Umbilical cord (tissue), 1 donor: ENCODE measurements at regions not wholly inside any gene's neighbourhood (a gene's known extent, or its start where the extent isn't known, plus 50 kb on each side); places are given as distances from the start of the nearest gene placed in this dataset.
A peak's percentile ranks its signal among the peaks of the same experiment; 100 is the strongest.
"Not testable (repeated sequence)": the region's sequence is repeated elsewhere in the genome, so short reads cannot be mapped to it uniquely, and the experiment has no call there.

Source experiments
- DNase-seq: peaks from one replicate; pipeline ENCODE4 v3.0.0-alpha.2; 2015; ENCODE audit warnings: low spot score

DNA sequence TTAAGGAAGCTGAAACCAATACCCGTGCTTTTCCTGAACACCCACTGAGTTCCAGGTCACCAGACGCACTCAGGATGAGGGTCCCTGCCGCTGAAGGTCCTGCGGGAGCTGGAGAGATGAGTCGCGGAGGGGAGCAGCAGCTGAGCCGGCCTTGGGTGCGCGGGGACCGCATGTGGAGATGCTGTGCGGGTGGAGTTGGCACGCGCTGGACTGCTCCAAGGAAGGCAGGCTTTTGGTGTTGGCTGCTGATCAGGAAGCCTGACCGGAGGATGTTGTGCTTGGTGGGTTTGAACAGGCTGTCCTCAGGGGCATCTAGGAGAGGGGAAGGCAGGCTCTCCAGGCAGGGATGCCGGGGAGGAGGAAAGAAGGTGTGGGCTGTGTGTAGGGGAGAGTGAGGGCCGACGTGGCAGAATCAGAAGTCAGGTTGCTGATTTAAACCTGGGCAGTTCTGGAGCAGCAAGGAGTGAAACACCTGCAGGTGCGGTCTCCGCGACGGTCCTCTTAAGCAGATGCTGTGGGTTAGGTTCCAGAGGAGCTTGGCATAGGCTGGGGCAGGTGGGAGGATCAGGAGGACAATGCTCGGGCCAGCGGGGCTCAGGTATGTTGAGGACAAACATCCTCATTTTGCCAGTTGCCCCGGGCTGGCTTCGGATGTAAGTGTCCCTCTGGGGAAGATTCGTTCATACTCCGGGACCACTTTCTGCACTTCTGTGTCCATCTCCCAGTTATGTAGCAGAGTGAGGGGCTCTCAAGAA, 197.5 kb upstream of the B3GAT1 start:
- DNase-seq = no peak

DNA sequence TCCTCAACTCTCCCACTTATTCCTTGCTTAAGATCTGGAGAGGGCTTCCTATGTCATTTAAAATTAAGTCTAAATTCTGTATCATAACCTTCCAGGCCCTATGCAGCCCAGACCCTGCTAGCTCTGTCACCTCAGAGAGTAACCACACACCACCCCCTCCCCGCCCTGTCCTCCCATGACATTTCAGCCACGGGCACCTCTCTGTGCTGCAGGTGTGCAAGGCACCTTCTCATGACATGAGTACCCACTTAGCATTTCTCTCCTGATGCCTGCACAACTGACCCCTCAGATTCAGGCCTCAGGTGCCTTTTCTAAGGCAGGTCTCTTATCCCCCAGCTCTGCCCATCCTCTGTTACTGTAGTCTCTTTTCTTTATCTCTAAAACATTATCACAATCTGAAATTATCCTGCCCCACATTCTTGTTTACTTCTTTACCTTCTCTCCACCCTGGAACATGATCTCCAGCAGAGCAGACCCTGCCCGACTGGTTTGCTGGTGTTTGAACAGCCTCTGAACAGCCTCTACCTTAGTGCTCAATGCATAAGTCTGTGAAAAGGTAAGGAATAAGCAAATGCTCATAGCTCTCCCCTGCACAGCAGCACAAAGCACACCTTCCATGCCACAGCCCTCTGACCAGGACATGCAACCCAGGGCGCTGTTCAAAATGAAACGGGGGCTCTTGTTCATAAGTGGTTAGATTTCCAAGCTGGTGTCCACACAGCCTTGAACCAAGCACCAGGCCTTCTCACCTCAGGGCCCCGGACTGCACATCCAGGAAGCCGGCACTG, 196.1 kb upstream of the B3GAT1 start:
- peak; percentile 14 for DNase-seq

DNA sequence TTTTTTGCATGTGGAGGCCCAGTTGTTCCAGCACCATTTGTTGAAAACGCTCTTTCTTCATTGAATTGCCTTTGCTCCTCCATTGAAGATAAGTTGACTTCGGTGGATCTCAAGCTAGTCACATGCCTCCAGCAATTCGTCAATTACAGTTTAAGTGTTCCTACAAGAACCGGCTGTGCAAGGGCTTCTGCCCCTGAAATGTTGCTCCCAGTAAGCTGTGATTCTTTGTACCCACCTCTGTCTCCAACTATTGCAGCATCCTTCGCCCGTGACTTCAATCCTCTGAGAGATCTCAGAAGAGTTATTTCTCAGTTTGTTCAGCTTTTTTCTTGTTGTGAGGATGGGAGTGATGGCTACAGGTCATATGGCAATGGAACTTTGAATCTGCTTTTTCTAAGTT, 194.2 kb upstream of the B3GAT1 start:
- no peak for DNase-seq

DNA sequence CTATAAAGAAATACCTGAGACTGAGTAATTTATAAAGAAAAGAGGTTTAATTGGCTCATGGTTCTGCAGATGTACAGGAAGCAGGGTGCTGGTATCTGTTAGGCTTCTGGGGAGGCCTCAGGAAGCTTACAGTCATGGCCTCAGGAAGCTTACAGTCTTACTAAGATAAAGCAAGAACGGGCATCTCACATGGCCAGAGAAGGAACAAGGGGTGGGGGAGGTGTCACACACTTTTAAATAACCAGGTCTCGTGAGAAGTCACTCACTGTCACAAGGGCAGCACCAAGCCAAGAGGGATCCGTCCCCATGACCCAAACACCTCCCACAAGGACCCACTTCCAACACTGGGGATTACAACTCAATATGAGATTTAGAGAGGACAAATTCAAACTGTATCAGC, 192.8 kb upstream of the B3GAT1 start:
- DNase-seq = no peak

DNA sequence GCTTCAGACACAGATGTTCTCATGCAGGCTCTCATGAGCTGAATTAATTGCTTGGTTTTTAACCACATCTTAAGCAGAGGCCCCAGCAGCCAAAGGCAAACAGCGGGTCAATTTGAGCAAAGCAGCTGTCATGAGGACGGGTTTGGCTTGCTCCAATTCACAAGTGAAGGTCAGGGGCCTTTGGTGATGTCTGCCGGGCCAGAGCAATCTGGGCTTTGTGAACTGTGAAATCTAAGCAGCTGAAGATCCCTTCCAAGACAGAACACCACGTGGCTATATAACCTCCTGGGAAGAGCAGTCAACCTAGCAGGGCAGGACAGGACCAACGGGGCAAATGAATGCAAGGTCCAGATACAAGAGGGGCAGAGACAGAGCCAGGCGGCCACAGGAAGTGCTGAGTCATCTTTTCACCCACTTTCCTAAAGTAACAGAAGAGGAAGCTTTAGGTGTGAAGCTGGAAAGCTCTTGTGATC, 187.3 kb upstream of the B3GAT1 start:
- DNase-seq = no peak

DNA sequence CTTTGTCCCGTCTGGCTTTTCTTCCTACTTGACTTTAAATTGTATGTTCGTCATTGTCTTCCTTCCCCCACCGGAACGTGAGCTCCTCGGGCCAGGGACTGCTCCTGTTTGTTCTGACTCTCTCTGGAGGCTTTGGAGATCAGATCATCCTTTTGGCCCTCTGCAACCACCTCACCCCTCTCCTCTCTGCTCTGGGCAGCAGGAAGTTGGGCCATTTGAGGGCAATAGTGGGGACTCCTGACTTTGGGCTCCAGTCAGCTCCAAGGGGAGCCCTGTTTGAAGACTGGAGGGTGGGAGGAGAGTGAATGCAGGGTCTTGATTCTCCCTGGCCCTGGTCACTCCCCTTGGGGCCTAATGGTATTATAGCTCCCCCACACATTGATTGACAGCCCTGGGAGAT, 186.3 kb upstream of the B3GAT1 start:
- DNase-seq = no peak

DNA sequence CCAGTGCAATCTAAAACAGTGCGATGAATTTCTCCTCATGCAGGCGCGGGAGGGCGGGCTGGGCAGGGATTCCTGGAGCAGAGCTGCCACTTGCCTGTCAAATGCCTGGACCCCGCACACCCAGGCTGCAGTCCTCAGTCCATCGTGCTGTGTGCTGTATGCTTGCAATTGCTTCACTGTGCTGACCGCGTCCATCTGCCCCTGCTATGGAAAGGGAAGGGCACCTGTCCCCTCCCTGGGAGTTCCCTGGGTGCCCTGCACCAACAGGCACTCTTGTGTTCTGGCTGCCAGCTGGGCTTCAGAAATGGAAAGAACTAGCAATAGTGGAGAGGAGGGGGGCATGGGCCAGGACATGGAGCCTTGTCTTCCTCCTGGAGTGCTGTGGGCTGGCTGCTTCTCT, 185.4 kb upstream of the B3GAT1 start:
- DNase-seq = no peak

DNA sequence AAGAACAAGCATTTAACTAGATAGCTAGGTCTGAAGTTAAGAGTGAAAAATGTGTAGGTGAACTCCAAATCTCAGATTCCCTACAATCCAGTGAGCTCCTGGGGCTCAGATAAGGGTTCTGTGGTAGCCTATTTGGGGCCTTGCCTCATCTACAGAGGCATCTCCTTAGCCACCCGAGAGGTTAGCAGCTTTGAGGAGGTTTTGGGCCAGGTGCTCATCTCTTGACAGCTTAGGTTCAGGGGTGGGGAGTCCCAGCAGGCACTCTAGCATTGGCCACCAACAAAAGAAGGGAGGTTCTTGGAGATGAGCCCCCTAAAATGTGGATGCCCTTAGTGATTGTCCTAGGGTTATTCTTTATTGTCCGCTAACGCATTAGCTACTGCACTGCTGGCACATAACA, 184.4 kb upstream of the B3GAT1 start:
- no peak for DNase-seq

DNA sequence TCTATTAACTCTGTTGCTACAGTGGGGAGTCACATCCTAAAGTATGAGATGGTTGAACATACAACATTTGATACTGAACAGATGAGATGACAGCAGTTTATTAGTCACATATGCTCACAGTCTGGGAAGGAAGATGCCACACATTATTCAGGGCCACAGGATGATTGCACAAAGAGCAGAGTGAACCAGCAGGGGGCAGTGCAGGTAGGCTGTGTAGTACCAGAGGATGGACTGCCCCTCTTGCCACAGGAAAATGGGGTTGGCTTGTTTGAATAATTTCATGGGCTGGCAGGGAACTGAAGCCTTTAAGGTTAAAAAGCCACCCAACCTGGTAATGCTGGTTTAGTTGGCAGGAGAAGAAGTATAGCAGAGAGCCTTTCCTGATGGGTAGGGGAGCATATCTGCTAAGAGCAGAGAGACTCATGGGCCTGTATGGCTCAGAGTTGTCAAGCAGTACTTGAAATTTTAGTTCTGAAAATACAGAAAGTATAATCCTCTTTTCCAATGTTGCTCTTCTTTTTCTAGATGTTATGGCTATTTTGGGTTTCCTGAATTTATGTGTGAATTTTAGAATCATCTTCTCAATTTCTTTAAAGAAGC, 180.4 kb upstream of the B3GAT1 start:
- no peak for DNase-seq

DNA sequence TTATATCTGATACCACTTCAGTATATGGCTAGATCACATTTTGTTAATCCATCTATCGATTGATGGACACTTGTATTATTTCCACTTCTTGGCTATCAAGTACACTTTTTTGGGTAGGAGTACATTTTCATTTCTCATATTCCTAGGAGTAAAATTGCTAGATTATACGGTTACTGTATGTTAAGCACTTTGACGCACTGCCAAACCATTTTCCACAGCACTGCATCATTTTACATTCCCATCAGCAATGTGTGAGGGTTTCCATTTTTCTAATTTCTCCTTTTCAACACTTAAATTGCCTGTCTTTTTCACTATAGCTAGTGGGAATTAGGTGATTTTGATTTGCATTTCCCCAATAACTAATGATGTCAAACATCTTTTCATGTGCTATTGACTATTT, 179.3 kb upstream of the B3GAT1 start:
- DNase-seq = no peak

DNA sequence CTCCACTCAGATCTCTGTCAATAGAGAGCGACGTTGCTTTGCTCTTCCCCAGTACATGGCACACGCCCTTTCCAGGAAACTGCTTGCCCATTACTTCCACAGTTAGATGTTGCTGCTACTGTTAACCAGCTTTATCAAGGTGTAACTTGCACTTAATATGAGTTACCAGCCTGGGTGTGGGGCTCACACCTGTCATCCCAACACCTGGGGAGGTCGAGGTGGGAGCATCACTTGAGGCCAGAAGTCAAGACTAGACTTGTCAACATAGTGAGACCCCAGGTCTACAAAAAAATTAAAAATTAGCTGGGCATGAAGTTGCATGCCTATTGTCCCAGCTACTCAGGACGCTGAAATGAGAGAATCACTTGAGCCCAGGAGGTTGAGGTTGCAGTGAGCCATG, 177.1 kb upstream of the B3GAT1 start:
- DNase-seq = no peak

DNA sequence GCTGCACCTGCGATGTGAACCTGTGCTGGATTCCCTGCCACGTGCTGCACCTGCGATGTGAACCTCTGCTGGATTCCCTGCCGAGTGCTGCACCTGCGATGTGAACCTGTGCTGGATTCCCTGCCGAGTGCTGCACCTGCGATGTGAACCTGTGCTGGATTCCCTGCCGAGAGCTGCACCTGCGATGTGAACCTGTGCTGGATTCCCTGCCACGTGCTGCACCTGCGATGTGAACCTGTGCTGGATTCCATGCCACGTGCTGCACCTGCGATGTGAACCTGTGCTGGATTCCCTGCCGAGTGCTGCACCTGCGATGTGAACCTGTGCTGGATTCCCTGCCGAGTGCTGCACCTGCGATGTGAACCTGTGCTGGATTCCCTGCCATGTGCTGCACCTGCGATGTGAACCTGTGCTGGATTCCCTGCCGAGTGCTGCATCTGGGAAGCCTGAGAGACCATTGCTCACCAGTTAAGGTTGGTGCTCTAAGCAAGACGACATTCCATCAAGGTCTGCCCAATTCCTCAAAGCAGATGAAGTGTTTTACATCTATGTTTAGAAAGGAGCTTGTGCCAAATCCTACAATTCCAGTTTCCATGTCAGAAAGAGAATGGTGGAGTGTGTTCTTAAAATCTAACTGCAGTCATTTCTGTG, 176.5 kb upstream of the B3GAT1 start:
- not testable (repeated sequence) for DNase-seq

DNA sequence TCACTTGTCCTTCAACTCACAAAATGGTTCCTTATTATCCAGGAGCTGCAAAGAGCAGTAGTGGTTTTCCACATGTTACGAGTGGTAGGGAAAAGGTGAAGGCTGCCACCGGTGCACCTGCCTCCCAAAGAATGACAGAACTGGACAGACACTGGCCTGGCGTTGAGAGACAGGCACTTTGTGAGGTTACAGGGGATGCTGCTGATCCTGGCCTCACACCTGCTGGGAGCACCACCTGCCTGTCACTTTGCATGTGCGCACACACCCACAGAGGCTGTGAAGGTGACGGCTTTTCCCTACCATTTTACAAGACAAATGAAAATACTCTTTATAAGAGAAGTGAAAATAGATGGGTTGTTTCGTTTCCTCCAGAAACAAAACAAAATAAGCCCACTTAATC, 175.3 kb upstream of the B3GAT1 start:
- DNase-seq = no peak

DNA sequence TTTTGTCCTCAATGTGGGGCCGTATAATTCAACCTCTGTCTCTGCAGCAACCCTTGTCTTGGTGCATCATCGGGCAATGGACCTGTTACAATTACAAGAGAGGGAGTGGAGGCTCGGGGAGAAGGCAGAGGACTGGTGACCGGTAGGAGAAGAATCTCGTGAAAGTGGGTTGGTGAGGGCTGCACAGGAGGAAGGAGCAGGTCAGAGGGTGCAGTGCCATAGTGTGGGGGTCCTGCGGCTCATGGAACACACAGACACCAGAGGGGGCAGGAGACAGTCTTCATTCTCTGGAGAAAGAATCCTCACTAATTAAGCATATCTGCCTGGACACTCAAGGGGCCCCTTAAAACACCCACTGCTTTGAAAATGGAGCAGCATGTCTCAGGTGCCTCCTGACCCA, 174.7 kb upstream of the B3GAT1 start:
- no peak for DNase-seq

DNA sequence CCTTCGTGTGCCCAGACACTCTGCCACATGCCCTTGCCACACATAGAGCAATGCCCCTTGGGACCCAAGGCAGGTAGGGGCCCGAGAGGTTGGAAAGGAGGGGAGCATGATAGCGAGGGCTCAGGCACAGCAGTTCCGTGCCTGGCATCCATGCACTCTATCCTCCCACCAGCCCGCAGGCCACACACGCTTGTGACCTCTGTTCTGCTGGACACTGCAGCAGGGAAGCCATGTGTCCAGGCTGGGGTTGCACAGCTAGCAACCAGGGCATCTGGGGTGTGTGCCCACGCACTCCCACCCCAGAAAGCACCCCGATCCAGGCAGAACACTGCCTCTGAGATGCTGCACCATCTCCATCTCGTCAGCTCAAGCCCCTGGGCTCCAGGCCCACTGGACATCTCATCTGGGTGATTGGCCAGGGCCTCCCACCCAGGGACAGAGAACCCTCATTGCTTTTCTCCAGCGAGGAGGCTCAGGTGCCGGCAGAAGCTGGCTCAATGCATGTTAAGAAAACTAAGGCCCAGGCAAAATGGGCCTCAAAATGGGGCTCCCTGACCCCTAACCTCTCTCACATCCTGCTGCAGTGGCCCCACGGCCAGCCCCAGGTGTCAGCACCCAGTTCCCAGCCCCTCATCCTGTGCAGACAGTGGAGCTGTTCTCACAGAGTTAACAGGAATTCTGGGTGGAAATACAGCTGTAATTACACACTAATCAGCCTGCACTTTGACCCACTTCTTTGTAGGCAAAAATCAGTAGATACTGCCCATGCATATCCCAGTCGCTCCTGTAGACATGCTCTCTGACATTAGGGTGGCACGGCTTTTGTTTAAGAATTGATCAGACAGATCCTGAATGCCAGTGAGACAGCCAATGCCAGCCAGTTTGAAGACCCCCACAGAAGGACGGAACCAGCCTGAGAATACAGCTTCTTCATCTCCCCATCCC, 173.9 kb upstream of the B3GAT1 start:
- no peak for DNase-seq

DNA sequence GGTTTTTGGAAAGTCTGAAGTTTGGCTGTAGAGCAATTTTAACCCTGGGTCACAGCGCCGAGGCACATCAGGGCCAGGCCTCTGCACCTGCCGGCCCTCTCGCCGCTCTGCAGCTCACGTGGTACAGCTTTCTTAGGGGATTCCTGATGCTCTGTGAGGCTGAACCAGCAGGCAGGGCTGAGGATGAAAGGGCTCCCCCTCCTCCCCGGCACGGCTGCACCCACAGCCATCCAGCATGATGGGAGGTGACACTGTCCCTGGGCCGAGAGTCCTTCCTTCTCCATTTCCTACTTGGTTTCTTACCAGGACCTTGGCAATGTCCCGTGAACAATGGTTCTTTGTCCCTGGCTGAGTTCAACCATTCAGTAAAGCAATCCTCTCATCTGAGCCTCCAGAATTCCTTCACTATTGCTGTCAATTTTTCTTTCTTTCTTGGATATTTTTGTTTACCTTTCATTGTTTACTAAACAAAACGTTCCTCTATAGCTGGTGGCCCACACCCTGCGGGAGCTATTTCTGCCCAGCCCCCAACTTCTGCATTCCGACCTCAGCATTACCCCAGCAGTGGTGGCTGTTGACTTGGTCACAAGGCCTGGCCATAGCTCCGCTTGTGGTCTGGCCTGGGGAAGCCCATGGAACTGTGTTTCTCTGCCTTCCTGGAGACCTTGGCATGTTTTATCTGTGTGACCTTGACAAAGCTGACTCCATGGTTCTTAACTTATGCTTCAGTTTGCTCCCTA, 172.8 kb upstream of the B3GAT1 start:
- no peak for DNase-seq

DNA sequence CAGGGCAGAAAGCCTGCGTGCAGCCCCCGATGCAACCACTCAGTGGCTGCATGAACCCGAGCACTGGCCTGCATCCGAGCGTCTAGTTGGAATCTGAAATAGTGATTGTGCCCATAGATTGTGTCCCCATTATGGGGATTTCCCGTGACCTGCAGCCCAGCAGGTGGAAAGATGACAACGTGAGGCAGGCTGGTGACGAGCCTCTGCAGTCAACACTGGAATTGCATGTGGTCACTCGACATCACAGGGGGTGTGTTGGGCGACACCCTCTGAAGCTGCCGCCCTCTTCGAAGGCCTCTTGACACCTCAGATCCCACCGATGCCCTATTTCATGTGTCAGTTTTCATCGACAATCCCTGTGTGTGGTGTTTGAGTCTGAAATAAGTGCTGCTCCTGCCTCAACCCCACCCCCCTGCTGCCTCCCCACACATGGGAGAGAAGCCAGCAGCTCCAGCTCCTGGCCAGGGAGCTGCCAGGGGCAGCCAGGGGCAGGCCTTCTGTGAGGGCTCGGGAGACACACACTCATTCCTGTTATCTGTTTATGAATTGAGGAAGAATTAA, 172.0 kb upstream of the B3GAT1 start:
- DNase-seq = no peak

DNA sequence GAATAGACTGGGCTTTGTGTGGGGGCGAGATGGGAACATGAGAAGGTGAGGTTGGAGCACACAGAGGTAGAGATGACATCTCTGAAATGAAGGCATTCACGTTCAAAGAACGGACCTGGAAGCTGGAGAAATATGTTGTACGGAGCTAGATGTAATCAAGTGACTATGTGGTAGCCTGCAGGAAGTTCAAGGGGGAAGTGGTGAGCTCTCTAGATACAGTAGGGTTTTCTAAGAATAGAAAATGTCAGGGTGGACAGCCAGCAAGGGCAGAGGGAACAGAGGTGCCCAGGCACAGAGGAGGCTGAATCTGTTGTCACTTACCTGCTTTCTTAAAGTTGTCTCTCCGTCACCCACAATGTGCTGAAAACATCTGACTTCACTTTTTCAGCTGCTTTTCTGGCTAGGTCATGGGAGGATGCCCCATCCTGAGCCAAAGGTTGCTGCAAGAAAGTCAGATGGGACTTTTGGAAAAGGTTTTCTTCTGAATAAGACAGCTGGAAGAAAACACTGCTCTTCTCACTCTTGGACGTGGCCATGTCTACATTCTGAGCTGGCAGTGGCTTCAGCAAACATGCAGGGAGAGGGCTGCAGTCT, 171.5 kb upstream of the B3GAT1 start:
- no peak for DNase-seq

DNA sequence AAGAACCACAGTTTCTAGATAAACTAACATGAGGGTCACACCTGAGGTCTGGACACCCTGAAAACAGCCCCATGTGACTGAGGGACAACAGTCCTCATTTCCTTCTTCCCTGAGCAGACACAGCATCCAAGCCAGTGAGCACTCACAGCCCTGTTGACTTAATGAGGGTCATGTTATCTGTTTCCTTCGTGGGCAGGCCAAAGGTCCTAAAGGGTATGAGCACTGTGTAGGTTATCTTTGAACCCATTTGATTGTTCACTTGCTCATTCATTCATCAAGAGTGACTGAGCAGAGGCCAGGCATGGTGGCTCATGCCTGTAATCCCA, 170.7 kb upstream of the B3GAT1 start:
- DNase-seq = no peak
